ENCODE measurements at regions not wholly inside any gene's neighbourhood (a gene's known extent, or its start where the extent isn't known, plus 50 kb on each side); places are given as distances from the start of the nearest gene placed in this dataset.

GRCh38 chr4:104866809-104867208 lies 279.9 kb upstream of the TET2 start:
- CTCF ChIA-PET (ENCODE audit: partially characterized antibody), result no interaction called here
- H3K4me3 ChIP-seq (ENCODE audit: extremely low read depth in 1 of 4, insufficient read depth in 2 of 4, low read depth in 3 of 4, low read length in 4 of 4), result no peak overlapping the region
- WGBS, 2 experiments (ENCODE audit: extremely low coverage in 1 of 2, insufficient coverage in 1 of 2, insufficient read length in 1 of 2, insufficient replicate concordance in 2 of 2, low coverage in 1 of 2, low lambda C conversion rate in 2 of 2, missing lambda C conversion rate in 1 of 2), result 82% methylated on average over 4 of the region's 4 CpGs; no CpG with 5 or more reads in 1 of the 2 experiments

More at GRCh38 chr4:104866809-104867208, 279.9 kb upstream of the TET2 start:
- no peak overlapping the region; the same call in 1 of the 2 replicates for H2BK5ac ChIP-seq (ENCODE audit: low read depth, low read length)
- H3K79me2 ChIP-seq (ENCODE audit: control insufficient read depth in 1 of 2, insufficient read depth in 2 of 2, low read length in 2 of 2), result no peaks in the 10 kb centered on the region
- no peak overlapping the region for H2BK15ac ChIP-seq (ENCODE audit: low read length)
- POLR2A ChIA-PET (ENCODE audit: partially characterized antibody), result no interaction called here
- no peak overlapping the region for H3K4me2 ChIP-seq (ENCODE audit: insufficient read depth in 1 of 2, low read depth in 2 of 2, low read length in 2 of 2)
- no peak overlapping the region for H4K8ac ChIP-seq (ENCODE audit: extremely low read depth, insufficient read depth, low read length)
- H3K4me1 ChIP-seq (replicated peaks in 1 of 4; ENCODE audit: control insufficient read depth in 3 of 4, insufficient read depth in 4 of 4, low read length in 3 of 4), result no peaks in the 10 kb centered on the region
- no peak overlapping the region for H2BK120ac ChIP-seq (replicated peaks; ENCODE audit: low read depth, low read length)
- no peak overlapping the region for H2BK12ac ChIP-seq (ENCODE audit: low read depth, low read length)
- H2BK20ac ChIP-seq (ENCODE audit: low read length), result no peak overlapping the region
- DNase-seq (ENCODE audit: low read depth in 1 of 2, low spot score in 2 of 2), result no peak
- H3K36me3 ChIP-seq (ENCODE audit: control insufficient read depth in 2 of 4, insufficient read depth in 4 of 4, low read length in 3 of 4), result no peaks in the 10 kb centered on the region
- H3K23me2 ChIP-seq (ENCODE audit: low read depth, low read length), result no peaks in the 10 kb centered on the region
- no peak overlapping the region for H4K5ac ChIP-seq (ENCODE audit: insufficient read length, low read depth, low read length)
- H4K91ac ChIP-seq (replicated peaks; ENCODE audit: insufficient read length, low read length), result no peak overlapping the region
- no peak overlapping the region for H3K4ac ChIP-seq (replicated peaks; ENCODE audit: insufficient read length, low read depth, low read length)
- H2AFZ ChIP-seq (ENCODE audit: low read length), result peak overlapping the region; percentile 63; the same call in 1 of the 2 replicates
- no peak overlapping the region for H3K23ac ChIP-seq (ENCODE audit: insufficient read length)
- H3K56ac ChIP-seq (replicated peaks; ENCODE audit: insufficient read length, low read depth, low read length), result no peak overlapping the region
- H3K9ac ChIP-seq (replicated peaks in 1 of 4; ENCODE audit: extremely low read depth in 1 of 4, low read depth in 3 of 4, low read length in 3 of 4), result no peak overlapping the region
- FAIRE-seq, result no peak
- H2AK5ac ChIP-seq (ENCODE audit: low read depth, low read length), result no peak overlapping the region
- H3K14ac ChIP-seq (ENCODE audit: insufficient read length), result no peak overlapping the region
- no peaks in the 10 kb centered on the region for H4K20me1 ChIP-seq (replicated peaks in 1 of 2; ENCODE audit: control insufficient read depth in 1 of 2, insufficient read depth in 2 of 2, low read length in 2 of 2)
- no peaks in the 10 kb centered on the region for H3K9me3 ChIP-seq (ENCODE audit: insufficient read depth in 2 of 2, low read depth in 1 of 2, low read length in 1 of 2)
- no peak for TF ChIP-seq JUND (IDR thresholded peaks at IDR 0.05; ENCODE audit: low read length)
- no peak overlapping the region for H3K27ac ChIP-seq (ENCODE audit: low read depth, low read length)
- H3K27me3 ChIP-seq (replicated peaks in 1 of 4; ENCODE audit: control insufficient read depth in 3 of 4, extremely low read depth in 1 of 4, insufficient read depth in 3 of 4, low read length in 3 of 4), result no peaks in the 10 kb centered on the region
- 0 out of 2 replicates have a peak overlapping the region, but pooled peaks have one; percentile 39 for H3K18ac ChIP-seq (ENCODE audit: extremely low read depth, low read length)
- no peaks in the 10 kb centered on the region for H3K79me1 ChIP-seq (ENCODE audit: low read depth, low read length)

All from H1 (cell line).